ENCODE measurements at regions not wholly inside any gene's neighbourhood (a gene's known extent, or its start where the extent isn't known, plus 50 kb on each side); places are given as distances from the start of the nearest gene placed in this dataset.

DNA sequence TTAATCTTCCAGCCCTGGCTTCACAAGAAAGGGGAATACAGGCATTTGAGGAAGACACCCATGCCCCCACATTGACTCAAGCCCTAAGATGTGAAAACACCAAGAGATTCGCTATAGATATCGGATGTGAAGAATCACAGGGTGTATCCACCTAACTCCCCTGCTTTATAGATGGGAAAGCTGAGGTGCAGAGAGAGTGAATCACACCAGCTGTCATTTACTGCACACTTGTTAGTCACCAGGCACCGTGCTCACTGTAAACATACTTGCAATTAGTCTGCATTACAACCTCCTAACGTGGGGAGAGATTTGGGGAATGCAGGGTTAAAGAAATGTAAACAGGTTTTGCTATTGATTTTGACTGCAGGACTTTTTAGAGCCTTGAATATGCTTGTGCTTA, 325.5 kb downstream of the C16orf95 start:
- TF ChIP-seq, protein P1, sequence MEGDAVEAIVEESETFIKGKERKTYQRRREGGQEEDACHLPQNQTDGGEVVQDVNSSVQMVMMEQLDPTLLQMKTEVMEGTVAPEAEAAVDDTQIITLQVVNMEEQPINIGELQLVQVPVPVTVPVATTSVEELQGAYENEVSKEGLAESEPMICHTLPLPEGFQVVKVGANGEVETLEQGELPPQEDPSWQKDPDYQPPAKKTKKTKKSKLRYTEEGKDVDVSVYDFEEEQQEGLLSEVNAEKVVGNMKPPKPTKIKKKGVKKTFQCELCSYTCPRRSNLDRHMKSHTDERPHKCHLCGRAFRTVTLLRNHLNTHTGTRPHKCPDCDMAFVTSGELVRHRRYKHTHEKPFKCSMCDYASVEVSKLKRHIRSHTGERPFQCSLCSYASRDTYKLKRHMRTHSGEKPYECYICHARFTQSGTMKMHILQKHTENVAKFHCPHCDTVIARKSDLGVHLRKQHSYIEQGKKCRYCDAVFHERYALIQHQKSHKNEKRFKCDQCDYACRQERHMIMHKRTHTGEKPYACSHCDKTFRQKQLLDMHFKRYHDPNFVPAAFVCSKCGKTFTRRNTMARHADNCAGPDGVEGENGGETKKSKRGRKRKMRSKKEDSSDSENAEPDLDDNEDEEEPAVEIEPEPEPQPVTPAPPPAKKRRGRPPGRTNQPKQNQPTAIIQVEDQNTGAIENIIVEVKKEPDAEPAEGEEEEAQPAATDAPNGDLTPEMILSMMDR (conservative IDR thresholded peaks at IDR 0.05; ENCODE audit: low read length) = no peak
- no peak for TF ChIP-seq EZH2phosphoT487 (IDR thresholded peaks at IDR 0.05; ENCODE audit: borderline replicate concordance, low read depth, low read length)

Measured in OCI-LY7 (cell line).